Iris pigment epithelial cell (primary cell): ENCODE measurements at regions not wholly inside any gene's neighbourhood (a gene's known extent, or its start where the extent isn't known, plus 50 kb on each side); places are given as distances from the start of the nearest gene placed in this dataset.
A peak's percentile ranks its signal among the peaks of the same experiment; 100 is the strongest.
"Not testable (repeated sequence)": the region's sequence is repeated elsewhere in the genome, so short reads cannot be mapped to it uniquely, and the experiment has no call there.

Experiments
- DNase-seq: peaks from one replicate; pipeline ENCODE4 v3.0.0-alpha.2; 2011; ENCODE audit warnings: low read depth

DNA sequence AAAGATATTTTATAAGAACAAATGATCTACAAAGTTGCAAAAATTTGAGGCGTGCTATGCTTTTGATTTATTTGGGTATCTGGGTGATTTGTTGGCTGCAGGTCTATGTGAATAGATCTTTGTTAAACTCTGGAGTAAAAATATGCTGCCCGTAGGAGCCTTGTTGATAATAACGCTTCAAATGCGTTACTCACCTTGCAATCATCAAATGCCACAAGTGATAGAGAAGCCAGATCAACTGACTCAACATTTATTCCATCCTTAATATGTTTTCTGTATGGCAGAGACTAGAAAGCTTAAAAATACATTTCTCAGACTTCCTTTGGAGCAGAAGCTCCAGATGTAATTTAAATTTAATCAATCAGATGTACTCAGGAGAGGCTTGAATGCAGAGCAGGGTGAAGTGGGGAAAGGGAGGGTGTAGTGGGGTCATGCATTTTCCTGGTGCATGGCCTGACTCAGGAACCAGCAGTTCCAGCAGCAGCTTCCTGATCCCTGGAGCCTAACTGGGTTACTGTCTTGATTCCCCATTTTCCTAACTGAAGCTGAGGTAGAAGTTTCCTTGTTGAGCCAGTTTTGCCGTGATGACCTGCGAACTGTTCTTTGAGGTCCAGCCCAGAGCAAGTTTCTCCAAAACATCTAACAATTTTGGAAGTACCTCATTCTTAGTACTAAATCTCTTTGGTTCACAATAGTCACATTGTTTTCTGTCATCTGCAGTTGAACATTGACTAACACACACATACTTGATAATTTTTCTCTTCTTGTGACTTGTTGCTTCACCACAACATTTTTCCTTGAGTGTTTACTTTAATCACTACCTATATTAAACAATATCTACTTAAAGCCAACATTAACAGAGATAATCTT lies 284.7 kb upstream of the CWC22 start:
- DNase-seq, result no peak

DNA sequence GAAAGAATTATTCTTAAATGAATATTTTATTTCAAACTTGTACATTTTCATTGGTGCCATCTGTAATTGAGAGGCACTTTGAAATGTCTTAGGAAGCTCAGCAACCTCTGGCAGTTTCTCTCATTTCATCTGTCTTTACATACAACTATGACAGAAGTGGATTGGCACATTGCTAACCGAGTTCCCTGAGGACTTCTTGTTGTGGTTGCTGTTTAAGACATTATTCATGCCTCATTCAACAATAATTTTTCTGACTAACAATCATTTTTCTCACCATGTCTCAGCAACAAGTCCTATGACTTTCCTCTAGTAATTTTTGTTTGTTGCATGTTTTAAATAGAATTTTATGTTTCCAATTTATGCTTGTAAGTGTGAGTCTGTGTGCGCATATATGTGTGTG lies 284.0 kb upstream of the CWC22 start:
- no peak for DNase-seq

DNA sequence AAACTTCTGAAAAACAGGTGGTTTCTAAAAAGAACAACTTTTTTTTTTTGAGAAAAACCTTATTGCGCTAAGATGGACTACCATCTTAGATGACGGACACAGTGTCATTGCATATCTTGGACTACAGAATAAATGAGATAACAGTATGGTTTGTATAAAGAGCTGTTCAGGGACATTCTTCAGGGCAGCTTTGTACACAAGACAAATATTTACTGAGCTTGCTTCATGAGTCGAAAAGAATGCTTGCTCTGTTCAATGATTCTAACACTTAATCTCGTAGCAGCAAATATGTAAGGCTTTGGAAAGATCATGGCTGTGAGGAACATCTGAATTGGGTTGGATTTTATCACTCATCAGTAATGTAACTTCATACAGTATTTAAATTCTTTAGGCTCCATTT lies 282.5 kb upstream of the CWC22 start:
- DNase-seq, result no peak

DNA sequence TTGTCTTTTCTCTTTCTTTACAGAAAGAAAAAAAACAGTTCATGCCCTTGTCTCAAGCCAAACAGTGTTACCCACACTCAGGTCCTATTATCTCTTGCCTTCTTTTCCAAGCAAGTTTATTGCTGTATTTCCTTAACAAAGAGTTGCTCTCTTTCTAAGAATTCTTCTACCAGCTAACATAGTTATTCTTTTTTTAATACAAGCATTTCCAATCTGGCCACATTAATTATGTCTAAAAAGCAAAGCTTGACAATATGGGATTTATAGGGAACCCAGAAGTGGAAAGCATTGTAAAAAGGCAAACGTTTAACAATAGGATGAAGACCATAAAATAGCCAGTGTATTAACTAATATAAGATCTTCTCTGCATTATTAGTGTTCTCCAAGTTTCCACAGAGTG lies 272.5 kb upstream of the CWC22 start:
- no peak for DNase-seq

DNA sequence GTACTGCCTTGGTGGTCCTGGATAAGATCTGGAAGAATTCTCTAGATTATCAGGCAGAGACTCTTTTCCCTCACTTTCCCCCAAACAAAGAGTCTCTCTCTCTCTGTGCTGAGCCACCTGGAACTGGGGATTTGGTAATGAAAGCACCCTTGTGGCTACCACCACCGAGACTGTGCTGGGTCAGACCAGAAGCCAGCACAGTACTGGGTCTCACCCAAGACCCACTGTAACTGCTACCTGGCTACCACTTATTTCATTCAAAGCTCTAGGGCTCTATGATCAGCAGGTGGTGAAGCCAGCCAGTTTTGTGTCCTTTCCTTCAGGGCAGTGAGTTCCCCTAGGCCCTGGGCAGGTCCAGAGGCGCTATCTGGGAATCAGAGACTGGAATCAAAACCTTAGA lies 269.6 kb upstream of the CWC22 start:
- DNase-seq, result no peak

DNA sequence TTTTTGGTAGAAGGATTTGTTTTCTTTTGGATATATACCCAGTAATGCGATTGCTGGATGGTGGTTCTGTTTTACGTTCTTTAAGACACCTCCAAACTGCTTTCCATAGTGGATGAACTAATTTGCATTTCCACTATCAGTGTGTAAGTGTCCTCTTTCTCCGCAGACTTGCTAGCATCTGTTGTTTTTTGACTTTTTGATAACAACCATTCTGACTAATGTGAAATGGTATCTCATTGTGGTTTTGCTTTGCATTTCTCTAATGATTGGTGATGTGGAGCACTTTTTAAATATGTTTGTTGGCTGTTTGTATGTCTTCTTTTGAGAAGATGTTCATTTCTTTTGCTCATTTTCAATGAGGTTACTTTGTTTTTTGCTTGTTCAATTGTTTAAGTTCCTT lies 260.9 kb upstream of the CWC22 start:
- no peak for DNase-seq

DNA sequence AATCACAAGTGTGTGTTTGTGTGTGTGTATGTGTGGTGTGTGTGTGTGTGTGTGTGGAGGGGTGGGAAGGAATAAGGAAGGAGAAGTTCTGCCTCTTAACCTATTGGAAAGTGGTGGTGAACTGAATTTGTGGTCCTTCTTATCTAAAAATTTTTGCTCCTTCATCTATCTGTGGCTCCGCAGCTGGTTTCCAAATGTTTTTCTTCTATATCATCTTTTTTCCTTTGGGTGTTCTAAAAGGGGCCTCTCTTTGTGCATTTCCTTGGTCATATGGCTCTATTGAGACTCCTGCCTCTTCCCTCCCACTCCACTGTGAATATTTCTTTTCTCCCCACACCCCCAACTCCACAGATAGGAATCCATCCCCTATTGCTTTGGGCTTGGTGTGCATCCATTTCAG lies 254.9 kb upstream of the CWC22 start:
- no peak for DNase-seq

DNA sequence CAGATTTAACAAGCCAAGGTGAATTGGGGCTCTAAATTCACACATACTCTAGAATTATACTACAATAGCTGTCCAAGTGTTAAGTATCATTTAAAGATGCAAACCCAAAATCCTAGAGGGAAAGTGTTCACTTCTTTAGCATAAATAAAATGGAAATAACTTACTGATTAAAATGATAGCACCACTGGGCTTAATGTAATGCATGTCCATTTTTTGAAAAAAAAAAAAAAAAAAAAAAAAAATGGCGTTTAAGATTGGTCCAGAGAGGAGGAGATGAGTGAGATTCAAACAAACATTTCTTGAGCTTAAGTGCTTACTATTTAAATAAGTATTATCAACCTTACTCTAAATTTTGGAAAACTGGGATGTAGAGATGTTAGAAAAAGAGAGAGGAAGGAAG lies 251.5 kb upstream of the CWC22 start:
- no peak for DNase-seq

DNA sequence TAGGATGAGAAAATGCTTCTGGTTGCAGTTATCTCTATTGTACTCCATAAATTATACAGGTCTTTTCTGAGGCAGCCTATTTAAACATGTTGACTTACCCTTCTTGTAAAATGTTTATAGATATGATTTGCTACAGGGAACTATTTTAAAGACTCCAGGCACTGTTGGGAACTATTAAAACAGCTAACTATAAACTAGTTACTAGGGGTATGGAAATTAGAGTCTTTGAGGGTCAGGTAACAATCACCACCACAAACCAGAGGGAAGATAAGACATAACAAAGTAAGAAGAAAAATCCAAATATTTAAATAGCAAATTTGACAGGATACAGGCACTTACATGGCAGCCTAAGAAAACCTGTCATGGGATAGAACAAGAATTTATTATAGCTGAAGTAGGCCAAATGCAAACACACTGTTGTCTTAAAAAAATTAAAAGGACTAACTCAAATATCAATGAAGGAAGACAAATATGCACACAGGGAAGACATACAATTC lies 251.0 kb upstream of the CWC22 start:
- DNase-seq, result no peak

DNA sequence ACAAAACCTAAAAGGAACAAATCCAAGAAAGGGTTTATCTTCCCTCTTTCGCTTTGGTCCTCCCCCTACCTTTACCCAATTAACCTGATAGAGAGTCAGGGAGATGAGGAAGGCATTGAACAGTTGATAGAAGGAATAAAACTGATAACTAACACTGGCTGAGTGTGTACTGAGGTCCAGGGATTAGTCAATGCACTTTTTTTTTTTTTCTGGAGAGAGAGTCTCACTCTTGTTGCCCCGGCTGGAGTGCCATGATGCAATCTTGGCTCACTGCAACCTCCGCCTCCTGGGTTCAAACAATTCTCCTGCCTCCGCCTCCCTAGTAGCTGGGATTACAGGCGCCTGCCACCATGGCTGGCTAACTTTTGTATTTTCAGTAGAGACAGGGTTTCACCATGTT lies 250.2 kb upstream of the CWC22 start:
- DNase-seq, result no peak

DNA sequence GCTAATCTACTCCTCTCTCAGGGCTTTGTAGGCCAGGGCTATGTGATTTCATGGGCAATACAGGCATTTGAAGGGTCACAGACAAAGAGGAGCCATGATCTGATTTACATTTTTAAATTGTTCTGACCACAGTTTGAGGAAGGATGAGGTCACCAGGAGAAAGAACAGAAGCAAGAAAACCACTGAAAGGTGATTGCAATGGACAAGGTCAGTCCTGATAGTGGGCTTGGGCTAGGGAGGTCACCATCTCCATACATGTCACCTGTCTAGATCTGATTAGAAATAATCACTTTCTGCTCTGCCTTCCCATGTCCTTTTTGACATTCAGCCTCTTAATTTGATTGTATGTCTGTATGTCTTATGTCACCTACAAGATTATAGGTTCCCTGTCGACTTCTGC lies 248.9 kb upstream of the CWC22 start:
- DNase-seq, result no peak

DNA sequence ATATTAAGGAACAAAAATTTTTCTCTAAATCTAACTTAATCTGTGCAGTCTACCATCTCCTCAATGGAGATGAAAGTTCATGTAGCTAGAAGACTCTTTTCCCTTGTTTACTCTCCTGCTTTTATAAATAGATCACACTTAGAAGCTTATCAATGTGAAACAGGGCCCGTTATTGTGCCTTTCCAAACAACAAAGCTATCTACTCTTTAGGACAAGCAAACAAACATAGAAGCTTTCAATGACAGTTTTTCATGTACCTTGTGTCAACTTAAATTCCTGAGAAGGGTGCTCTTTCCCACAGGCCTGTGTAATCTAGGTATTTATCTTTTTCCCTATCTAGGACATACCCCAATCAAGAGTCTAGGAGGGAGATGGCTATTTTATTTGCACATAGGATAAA lies 247.8 kb upstream of the CWC22 start:
- no peak for DNase-seq

DNA sequence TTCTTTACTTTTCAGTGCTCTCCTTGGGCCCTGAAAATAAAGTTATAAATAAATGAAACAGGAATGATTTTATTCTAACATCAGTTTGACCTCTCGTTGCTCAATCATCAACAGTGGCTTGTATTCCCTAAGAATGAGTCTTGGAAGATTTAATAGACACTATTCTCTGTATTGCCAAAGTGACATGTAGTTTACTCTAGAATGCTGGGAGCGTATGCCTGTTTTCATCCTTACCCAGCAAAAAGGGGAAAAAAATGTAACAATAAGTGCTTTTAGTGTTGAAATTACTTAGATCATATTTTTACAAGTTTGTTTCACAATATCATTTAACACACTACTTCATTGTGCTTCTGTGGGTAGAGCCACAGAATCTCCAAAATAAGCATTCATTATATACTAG lies 240.6 kb upstream of the CWC22 start:
- DNase-seq, result no peak

DNA sequence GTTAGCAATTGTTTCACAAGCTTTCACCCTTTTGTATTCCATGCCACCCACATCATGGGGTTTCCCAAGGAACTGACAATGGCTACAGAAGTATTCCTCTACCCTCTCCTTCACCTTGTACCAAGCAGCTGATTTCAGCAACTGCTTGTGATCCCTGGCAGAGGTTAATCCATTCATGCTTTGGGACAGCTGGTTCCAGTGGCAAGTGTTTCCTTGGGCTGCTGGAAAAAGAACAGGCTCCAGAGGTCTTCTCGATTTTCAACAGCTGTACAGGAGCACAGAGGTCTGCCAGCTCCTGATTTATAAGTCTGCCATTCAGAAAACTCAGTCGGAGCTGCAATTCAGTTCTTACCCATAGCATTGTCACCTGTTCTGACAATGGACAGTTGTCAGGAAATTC lies 239.2 kb upstream of the CWC22 start:
- no peak for DNase-seq

DNA sequence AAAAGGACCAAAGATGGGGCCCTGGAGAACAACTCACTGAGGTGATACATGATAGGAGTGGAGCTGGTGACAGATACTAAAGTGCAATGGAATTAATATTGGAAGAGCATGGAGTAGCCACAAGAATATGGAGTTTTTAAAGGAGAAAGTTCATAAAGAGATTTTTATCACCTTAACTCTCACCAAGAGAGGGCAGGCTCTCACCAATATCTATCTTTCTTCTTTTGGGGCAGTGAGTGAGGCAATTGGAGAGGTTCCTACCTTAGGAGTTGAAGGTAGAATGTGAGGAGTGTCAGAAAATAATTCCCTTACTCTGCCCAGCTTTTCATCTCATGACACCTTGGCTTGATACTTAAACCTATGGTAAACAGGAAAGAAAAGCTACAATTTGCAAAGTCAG lies 233.7 kb upstream of the CWC22 start:
- DNase-seq, result peak; percentile 8

DNA sequence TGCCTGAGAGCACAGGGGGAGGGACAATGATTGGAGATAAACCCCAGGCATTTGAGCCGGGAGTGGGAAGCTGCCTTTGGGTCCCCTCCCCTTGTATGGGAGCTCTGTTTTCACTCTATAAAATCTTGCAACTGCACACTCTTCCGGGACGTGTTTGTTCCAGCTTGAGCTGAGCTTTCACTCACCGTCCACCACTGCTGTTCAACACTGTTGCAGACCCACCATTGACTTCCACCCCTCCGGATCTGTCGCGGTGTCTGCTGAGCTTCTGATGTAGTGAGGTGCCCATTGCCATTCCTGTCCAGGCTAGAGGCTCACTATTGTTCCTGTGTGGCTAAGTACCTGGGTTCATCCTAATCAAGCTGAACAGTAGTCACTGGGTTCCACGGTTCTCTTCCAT lies 231.6 kb upstream of the CWC22 start:
- DNase-seq, result no peak

DNA sequence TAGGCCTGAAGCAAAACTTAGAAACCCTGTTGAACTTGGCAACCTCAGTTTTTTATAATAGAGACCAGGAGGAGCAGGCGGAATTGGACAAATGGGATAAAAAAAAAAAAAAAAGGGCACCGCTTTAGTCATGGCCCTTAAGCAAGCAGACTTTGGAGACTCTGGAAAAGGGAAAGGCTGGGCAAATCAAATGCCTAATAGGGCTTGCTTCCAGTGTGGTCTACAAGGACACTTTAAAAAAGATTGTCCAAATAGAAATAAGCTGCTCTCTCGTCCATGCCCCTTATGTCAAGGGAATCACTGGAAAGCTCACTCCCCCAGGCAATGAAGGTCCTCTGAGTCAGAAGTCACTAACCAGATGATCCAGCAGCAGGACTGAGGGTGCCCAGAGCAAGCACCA lies 229.0 kb upstream of the CWC22 start:
- DNase-seq, result not testable (repeated sequence)

DNA sequence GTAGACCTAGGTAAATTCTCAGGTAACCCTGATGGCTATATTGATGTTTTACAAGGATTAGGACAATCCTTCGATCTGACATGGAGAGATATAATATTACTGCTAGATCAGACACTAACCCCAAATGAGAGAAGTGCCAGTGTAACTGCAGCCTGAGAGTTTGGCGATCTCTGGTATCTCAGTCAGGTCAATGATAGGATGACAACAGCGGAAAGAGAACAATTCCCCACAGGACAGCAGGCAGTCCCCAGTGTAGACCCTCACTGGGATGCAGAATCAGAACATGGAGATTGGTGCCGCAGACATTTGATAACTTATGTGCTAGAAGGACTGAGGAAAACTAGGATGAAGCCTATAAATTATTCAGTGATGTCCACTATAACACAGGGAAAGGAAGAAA lies 228.4 kb upstream of the CWC22 start:
- DNase-seq, result not testable (repeated sequence)

DNA sequence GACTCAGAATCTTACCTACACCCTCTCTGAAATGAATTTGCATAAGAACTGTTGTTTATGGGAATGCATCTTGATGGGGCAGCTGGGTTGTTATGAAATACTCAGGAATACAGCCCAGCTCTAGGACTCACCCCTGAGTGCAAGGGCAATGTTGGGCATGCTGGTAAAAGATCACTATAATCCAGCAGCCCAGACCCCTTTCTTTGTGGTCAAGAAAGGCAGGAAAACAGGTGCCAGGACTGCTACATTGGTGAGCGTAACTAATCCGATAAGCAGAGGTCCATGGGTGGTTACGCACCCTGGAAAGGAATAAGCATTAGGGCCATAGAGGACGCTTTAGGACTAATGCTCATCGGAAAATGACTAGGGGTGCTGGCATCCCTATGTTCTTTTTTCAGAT lies 227.9 kb upstream of the CWC22 start:
- DNase-seq, result not testable (repeated sequence)

DNA sequence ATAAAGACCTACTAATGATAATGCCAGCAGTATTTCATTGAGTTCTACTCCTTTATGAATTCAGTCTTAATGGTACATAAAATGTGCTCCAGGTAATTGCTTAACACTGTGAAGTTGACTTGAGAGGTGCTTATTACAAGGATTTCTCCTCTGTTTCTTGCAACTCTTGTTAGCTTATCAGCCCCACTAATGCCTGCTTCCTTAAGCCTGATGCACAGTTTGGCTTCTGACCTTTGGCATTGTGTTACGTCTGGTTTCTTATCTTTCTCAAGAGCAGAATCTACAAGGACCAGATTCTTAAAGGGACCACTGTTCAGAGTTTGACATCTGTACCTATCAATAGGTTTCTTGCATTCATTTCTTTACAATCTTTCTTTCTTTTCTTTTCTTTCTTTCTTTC lies 223.9 kb upstream of the CWC22 start:
- no peak for DNase-seq

DNA sequence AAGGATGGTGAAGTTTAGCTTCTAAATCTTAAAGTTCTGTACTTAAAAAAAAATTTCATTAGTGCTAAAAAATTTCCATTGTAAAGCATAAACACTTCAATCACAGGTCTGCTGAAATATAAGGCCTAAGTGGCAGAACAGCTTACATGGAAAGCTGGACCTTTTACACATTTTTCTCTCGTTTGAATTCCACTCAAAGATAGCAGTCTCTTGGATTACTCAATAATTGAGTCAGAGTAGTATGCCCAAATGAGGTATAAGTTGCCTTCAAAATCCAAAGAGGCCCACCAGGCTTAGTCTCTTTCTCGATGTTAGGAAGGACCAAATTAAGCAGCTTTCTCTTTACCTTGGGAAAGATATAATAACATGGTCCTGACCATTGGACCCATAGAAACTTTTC lies 220.4 kb upstream of the CWC22 start:
- peak; percentile 2 for DNase-seq

DNA sequence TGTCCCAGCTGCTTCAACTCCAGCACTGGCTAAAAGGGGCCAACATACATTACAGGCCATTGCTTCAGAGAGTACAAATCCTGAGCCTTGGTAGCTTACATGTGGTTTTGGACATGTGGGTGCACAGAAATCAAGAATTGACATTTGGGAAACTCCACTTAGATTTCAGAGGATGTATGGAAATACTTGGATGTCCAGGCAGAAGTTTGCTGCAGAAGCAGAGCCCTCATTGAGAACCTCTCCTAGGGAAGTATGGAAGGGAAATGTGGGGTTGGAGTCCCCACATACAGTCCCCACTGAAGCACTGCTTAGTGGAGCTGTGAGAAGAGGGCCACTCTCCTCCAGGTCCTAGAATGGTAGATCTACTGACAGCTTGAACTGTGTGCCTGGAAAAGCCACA lies 218.0 kb upstream of the CWC22 start:
- no peak for DNase-seq

DNA sequence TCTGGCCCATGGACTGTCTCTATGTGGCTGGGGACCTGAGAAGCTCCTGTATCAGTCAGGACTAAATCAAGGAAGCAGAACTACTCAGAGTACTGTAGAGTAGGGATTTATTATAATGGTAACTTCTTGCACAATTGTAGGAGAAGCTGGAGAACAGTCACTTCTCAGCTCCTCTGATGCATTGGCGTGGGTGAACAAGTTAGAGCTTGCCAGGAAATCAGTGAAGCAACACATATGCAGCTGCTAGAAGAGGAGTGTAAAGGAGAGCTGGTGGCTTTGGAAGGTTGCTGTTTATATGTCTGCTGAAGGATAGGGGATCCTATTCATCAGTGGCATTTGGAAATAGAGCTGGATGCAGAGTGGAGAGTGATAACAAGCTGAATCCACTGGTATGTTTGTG lies 215.5 kb upstream of the CWC22 start:
- peak; percentile 86 for DNase-seq

DNA sequence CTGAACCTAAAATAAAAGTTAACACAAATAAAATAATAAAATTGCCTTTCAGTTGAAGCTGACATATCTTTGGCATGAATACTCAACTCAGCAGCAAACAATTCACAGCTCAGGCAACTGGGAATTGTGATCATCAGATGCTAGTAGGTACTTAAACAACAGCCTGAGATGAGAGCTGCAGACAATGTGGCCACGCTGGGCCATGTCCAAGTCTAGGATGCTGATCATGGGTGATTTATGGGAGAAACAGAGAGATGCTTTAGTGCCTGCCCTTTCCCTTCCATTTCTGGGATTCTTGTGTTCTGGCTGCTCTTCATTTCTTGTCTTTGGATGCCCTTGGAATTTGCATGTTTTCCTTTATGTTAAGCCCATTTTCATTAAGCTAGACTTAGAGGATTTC lies 212.4 kb upstream of the CWC22 start:
- DNase-seq, result no peak
